ENCODE measurements at regions not wholly inside any gene's neighbourhood (a gene's known extent, or its start where the extent isn't known, plus 50 kb on each side); places are given as distances from the start of the nearest gene placed in this dataset.

DNA sequence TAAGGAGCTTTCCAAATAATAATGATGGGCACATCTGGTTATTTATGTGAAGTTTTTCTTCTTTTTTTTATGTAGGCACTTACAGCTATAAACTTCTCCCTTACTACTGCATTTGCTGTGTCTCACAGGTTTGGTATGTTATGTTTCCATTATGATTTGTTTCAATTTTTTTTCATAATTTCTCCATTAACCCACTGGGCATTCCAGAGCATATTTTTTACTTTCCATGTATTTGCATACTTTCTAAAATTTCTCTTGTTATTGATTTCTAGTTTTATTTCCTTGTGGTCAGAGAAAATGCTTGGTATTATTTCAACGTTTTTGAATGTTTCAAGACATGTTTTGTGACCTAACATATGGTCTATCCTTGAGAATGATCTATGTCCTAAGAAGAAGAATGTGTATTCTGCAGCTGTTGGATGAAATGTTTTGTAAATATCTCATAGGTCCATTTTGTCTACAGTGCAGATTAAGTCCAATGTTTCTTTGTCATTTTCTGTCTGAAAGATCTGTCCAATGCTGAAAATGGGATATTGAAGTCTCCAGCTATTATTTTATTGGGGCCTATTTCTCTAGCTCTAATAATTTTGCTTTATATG is 362.1 kb downstream of the DDX10 start:
- H3K4me3 ChIP-seq: no peak overlapping the region
- H3K36me3 ChIP-seq (ENCODE audit: low read depth): no peaks in the 10 kb centered on the region
- no peaks in the 10 kb centered on the region for H3K9me3 ChIP-seq
- no peaks in the 10 kb centered on the region for H3K4me1 ChIP-seq (ENCODE audit: low read depth)
- intact Hi-C loops (cut with DNase I, micrococcal nuclease): no loop called here
- ATAC-seq (no peak), DNase-seq (no peak)
- TF ChIP-seq, protein P1, sequence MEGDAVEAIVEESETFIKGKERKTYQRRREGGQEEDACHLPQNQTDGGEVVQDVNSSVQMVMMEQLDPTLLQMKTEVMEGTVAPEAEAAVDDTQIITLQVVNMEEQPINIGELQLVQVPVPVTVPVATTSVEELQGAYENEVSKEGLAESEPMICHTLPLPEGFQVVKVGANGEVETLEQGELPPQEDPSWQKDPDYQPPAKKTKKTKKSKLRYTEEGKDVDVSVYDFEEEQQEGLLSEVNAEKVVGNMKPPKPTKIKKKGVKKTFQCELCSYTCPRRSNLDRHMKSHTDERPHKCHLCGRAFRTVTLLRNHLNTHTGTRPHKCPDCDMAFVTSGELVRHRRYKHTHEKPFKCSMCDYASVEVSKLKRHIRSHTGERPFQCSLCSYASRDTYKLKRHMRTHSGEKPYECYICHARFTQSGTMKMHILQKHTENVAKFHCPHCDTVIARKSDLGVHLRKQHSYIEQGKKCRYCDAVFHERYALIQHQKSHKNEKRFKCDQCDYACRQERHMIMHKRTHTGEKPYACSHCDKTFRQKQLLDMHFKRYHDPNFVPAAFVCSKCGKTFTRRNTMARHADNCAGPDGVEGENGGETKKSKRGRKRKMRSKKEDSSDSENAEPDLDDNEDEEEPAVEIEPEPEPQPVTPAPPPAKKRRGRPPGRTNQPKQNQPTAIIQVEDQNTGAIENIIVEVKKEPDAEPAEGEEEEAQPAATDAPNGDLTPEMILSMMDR (IDR thresholded peaks at IDR 0.05): no peak

DNA sequence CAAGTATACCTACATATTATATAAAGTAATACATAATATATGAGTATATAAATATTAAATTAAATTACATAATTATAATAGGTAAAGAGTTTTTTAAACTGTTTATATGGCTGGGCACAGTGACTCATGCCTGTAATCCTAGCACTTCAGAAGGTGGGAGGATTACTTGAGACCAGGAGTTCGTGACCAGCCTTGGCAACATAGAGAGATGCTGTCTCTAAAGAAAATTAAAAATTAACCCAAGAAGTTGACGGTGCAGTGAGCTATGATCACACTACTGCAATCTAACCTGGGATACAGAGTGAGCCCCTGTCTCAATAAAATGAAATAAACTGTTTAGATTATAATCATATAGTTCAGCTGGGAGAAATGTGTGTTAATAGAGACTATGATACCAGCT is 363.0 kb downstream of the DDX10 start:
- ATAC-seq (no peak), DNase-seq (no peak)
- Histone ChIP-seq H3K4me3 (no peak overlapping the region), H3K9me3 (no peaks in the 10 kb centered on the region), H3K36me3 (ENCODE audit: low read depth) (no peaks in the 10 kb centered on the region), H3K4me1 (ENCODE audit: low read depth) (no peaks in the 10 kb centered on the region)
- intact Hi-C loops (cut with DNase I, micrococcal nuclease): no loop called here
- TF ChIP-seq, protein P1 (IDR thresholded peaks at IDR 0.05): no peak

DNA sequence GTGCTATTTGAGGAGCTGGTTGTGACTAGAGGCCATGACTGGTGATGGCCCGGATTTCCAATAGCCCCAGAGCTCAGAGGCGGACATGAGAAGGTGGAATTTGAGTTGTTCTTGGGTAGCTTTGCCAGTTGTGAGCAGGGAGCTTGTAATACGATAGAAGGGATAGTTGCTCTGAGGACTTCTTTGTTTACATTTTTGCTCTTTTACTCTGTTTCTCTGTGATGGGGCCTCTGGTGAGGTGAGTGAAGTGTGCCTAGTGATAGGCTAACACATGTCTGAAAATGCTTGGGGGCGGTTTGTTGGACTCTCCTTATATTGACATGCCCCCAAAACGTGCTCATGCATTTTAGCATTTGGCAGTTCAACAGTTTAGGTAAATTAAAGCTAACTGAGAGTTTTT is 365.1 kb downstream of the DDX10 start:
- H3K9me3 ChIP-seq: no peaks in the 10 kb centered on the region
- H3K4me1 ChIP-seq (ENCODE audit: low read depth): no peaks in the 10 kb centered on the region
- DNase-seq: no peak
- intact Hi-C loops (cut with DNase I, micrococcal nuclease): no loop called here
- no peak for ATAC-seq
- H3K4me3 ChIP-seq: no peak overlapping the region
- no peaks in the 10 kb centered on the region for H3K36me3 ChIP-seq (ENCODE audit: low read depth)
- TF ChIP-seq, protein P1 (IDR thresholded peaks at IDR 0.05): no peak

DNA sequence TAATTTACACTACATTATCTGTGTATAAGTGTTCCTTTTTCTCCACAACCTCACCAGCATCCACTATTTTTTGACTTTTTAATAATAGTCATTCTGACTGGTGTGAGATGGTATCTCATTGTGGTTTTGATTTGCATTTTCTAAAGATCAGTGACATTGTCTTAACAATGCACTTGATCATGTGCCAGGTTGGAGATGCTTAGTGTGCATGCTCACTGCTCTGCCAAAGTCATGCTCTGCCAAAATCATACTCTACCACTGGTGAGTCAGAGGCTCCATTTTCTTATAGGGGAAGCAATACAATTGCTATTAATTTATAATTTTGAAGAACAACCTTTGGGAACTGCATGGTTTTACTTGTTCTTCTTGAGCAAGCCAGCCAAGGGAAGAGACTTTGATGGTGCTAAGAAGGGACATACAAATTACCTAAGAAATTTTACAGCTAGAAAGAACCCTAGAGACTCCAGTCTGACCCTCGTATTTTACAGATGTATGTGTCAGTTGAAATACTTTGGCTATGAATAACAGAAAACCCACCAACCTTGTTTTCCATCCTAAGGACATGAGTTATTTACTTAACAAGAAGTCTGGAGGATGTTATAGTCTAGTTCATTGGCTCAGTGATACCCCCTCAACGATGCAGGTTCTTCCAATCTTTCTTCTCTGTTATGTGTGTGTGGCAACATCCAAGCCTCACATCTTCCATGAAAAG is 368.9 kb downstream of the DDX10 start:
- H3K4me3 ChIP-seq: no peak overlapping the region
- ATAC-seq: no peak
- H3K9me3 ChIP-seq: no peaks in the 10 kb centered on the region
- no peaks in the 10 kb centered on the region for H3K36me3 ChIP-seq (ENCODE audit: low read depth)
- intact Hi-C loops (cut with DNase I, micrococcal nuclease): no loop called here
- TF ChIP-seq, protein P1 (IDR thresholded peaks at IDR 0.05): no peak
- no peak for DNase-seq
- no peaks in the 10 kb centered on the region for H3K4me1 ChIP-seq (ENCODE audit: low read depth)

DNA sequence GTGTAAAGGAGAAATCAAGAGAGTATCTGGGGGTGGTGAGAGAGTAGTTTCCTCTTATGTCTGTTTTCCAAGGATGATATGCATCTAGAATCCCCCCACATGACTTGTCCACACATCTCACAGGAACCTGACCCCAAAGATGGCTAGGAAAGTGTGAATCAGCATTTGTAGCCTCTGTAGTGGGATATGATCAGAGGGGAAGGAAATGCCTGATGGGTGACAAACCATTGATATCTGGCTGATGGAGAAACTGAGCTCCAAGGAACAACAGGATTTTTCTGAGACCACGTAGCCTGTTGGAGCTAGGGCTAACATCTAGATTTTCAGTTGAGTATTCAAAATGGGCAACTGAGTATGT is 369.4 kb downstream of the DDX10 start:
- H3K9me3 ChIP-seq: no peaks in the 10 kb centered on the region

More for the DNA sequence above, 369.4 kb downstream of the DDX10 start:
- ATAC-seq (no peak), DNase-seq (no peak)
- TF ChIP-seq, protein P1 (IDR thresholded peaks at IDR 0.05): no peak
- H3K4me3 ChIP-seq: no peak overlapping the region
- intact Hi-C loops (cut with DNase I, micrococcal nuclease): no loop called here
- no peaks in the 10 kb centered on the region for H3K36me3 ChIP-seq (ENCODE audit: low read depth)
- no peaks in the 10 kb centered on the region for H3K4me1 ChIP-seq (ENCODE audit: low read depth)
